ENCODE measurements at regions not wholly inside any gene's neighbourhood (a gene's known extent, or its start where the extent isn't known, plus 50 kb on each side); places are given as distances from the start of the nearest gene placed in this dataset.

GRCh38 chr4:181952478-181952877, 290.7 kb upstream of the TENM3 start:
- no peak overlapping the region for H3K27ac ChIP-seq (ENCODE audit: low read depth, low read length)
- 46 to 64% (median 51%) methylated on average over 7 of the region's 7 CpGs for WGBS, 3 donors

DNA sequence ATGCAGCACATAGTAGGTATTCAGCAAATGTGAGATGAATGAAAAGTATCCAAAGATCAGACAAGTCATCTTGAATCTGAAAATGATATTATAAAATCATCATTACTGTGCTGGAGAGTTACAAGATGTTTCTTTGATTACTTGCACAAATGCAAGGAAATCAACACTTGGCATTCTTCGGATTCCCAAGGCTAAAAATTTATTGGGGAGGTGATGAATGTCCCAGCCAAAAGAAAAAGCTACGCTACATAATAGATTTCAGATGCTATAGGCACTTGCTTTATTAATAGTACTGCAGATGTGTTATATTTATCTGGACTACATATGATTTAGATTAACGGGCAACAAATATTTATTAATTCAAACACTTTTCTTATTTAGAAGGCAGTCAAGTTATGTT, 286.7 kb upstream of the TENM3 start:
- 53 to 66% (median 60%) methylated on average over 3 of the region's 3 CpGs for WGBS, 3 donors
- no peak overlapping the region for H3K27ac ChIP-seq (ENCODE audit: low read depth, low read length)

DNA sequence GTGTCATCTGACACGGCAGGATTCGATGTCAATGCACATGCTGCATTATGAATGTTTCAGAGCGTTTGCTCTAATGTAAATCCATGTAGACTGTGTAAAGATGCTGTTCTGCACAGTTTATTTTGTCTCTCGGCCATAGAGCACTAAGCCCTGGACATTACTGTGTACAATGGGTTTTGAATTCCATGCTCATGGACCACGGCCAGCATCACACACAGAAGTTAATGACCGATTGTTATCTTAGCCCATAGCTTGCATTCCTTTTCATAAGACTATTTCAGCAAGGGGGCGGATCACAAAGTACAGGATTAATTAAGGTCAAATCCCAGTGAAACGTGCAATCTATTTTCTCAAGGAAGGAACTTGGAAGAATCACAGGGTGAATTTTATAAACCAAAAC, 286.1 kb upstream of the TENM3 start:
- no peak overlapping the region for H3K27ac ChIP-seq (ENCODE audit: low read depth, low read length)
- WGBS, 3 donors: 37 to 51% (median 41%) methylated on average over 8 of the region's 8 CpGs

DNA sequence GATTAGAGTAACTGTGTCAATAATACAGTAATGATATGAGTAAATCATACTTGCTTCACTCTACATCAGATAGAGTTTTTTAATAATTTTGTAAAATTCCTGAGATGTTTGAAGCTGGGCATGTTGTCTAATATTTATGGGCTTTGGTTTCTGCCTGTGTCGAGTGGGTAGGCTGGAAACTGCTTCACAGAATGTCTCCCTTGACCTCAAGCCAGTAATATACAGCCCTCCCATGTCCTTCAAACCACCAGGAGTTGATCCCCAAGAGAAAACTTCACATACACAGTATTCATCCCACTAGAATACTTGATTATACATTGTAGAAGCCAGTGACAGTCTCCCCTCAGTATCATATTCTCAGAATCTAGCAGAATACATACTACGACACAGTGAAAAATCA, 284.8 kb upstream of the TENM3 start:
- WGBS, 3 donors: 41 to 61% (median 58%) methylated on average over 2 of the region's 2 CpGs
- H3K27ac ChIP-seq (ENCODE audit: low read depth, low read length): no peak overlapping the region

DNA sequence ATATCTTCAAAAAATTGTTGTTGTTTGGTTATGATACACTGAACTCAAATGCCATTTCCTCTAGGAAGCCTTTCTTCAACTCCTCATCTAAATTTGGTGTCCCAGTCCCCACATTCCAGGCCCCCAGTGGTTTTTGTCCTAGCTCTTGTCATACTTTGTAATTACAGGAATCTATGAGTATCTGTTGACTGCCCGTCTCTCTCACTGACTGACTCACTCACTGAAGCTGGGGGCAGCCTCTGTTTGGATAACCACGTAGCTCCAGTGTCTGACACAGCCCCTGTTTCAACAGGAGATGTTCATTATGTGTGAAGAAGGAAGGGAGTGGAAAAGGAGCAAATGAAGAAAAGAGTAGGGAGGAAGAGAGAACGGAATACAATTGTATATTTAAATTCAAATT, 284.1 kb upstream of the TENM3 start:
- WGBS, 3 donors: 58 to 76% (median 74%) methylated on average over 3 of the region's 3 CpGs
- no peak overlapping the region for H3K27ac ChIP-seq (ENCODE audit: low read depth, low read length)

GRCh38 chr4:181960384-181960783, 282.8 kb upstream of the TENM3 start:
- 79 to 86% (median 84%) methylated on average over 3 of the region's 3 CpGs for WGBS, 3 donors
- H3K27ac ChIP-seq (ENCODE audit: low read depth, low read length): no peak overlapping the region

GRCh38 chr4:181962321-181962720, 280.9 kb upstream of the TENM3 start:
- 46 to 65% (median 58%) methylated on average over 4 of the region's 4 CpGs for WGBS, 3 donors

GRCh38 chr4:181964731-181965130, 278.5 kb upstream of the TENM3 start:
- 62 to 82% (median 80%) methylated on average over 8 of the region's 8 CpGs for WGBS, 3 donors
- H3K27ac ChIP-seq (ENCODE audit: low read depth, low read length): no peak overlapping the region

More at GRCh38 chr4:181962321-181962720, 280.9 kb upstream of the TENM3 start:
- H3K27ac ChIP-seq (ENCODE audit: low read depth, low read length): no peak overlapping the region

DNA sequence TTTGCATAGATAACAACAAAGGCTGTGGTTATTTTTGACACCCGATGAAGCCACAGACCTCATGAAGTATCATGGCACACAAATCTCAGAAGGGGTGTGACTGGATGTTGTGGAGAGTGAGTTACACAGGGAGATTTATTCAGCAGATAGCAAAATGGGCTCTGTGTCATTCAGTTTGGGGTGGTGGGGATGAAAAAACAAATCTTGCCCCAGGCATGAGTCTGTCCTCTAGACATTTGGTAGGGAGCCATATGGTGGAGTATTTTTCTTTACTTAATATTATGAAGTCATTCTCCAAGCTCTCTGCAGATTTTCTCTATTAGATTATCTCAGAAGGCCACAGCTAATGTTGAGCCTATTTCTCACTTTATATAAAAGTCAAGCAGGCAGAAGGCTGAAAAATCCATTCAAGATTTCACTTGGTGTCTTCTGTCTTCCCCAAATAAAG, 277.1 kb upstream of the TENM3 start:
- WGBS, 3 donors: 62 to 77% (median 69%) methylated on average over 1 of the region's 1 CpG
- H3K27ac ChIP-seq (ENCODE audit: low read depth, low read length): no peak overlapping the region

DNA sequence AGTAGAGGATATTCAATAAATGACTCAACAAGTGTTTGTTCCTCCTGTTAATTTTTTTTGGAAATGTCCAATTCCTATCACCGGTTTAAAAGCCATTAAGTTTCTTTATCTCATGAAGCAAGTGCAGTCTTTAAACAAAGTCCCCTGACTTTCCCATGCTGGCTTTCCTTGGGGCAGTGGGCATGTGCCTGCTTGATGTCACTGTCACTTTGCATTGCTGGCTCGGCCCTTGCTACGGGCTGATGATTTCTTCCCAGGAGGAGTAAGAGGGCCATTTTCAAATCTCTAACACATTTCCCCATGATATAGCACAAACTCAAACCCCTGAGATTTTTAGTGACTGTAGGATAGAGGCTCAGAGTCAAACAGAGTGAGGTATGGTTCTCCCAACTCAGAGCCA, 275.8 kb upstream of the TENM3 start:
- H3K27ac ChIP-seq (ENCODE audit: low read depth, low read length): no peak overlapping the region
- 42 to 81% (median 80%) methylated on average over 3 of the region's 3 CpGs for WGBS, 3 donors

GRCh38 chr4:181968371-181968770, 274.8 kb upstream of the TENM3 start:
- 85 to 89% (median 86%) methylated on average over 6 of the region's 6 CpGs for WGBS, 3 donors
- H3K27ac ChIP-seq (ENCODE audit: low read depth, low read length): no peak overlapping the region

- WGBS, 3 donors: 71 to 93% (median 89%) methylated on average over 5 of the region's 5 CpGs
- no peak overlapping the region for H3K27ac ChIP-seq (ENCODE audit: low read depth, low read length)
Observed at GRCh38 chr4:181969151-181969550, 274.1 kb upstream of the TENM3 start.

- WGBS, 3 donors: 54 to 66% (median 56%) methylated on average over 4 of the region's 4 CpGs
- no peak overlapping the region for H3K27ac ChIP-seq (ENCODE audit: low read depth, low read length)
Observed at GRCh38 chr4:181970366-181970765, 272.8 kb upstream of the TENM3 start.

GRCh38 chr4:181971411-181971810, 271.8 kb upstream of the TENM3 start:
- no peak overlapping the region for H3K27ac ChIP-seq (ENCODE audit: low read depth, low read length)
- WGBS, 3 donors: 52 to 82% (median 56%) methylated on average over 4 of the region's 4 CpGs

GRCh38 chr4:181971973-181972372, 271.2 kb upstream of the TENM3 start:
- WGBS, 3 donors: 58 to 76% (median 64%) methylated on average over 3 of the region's 3 CpGs
- no peak overlapping the region for H3K27ac ChIP-seq (ENCODE audit: low read depth, low read length)

GRCh38 chr4:181976764-181977163, 266.4 kb upstream of the TENM3 start:
- 85 to 88% (median 86%) methylated on average over 8 of the region's 8 CpGs for WGBS, 3 donors
- H3K27ac ChIP-seq (ENCODE audit: low read depth, low read length): no peak overlapping the region

- WGBS, 3 donors: 38 to 56% (median 48%) methylated on average over 2 of the region's 2 CpGs
- H3K27ac ChIP-seq (ENCODE audit: low read depth, low read length): no peak overlapping the region
Observed at GRCh38 chr4:181982437-181982836, 260.8 kb upstream of the TENM3 start.

DNA sequence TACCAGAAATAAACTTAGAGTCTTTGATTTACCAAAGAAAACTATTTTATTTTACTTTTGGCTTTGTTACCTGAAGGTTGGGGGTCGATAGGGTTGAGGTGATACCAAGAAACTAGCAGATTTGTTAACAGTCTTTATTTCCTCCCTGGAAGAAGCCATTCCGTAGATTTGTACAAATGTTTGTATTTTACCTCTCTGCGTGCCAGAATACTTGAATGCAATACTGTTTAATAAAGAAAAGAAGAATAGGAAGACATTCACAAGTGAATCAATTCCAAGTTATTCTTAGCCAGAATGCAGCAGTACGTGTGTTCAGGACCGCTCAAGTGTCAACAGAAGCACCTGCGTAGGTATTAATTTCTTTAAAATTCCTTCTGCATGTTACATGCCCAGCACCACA, 260.3 kb upstream of the TENM3 start:
- no peak overlapping the region for H3K27ac ChIP-seq (ENCODE audit: low read depth, low read length)
- WGBS, 3 donors: 41 to 80% (median 74%) methylated on average over 6 of the region's 6 CpGs

GRCh38 chr4:181987392-181987791, 255.8 kb upstream of the TENM3 start:
- 86 to 90% (median 87%) methylated on average over 4 of the region's 4 CpGs for WGBS, 3 donors
- no peak overlapping the region for H3K27ac ChIP-seq (ENCODE audit: low read depth, low read length)

DNA sequence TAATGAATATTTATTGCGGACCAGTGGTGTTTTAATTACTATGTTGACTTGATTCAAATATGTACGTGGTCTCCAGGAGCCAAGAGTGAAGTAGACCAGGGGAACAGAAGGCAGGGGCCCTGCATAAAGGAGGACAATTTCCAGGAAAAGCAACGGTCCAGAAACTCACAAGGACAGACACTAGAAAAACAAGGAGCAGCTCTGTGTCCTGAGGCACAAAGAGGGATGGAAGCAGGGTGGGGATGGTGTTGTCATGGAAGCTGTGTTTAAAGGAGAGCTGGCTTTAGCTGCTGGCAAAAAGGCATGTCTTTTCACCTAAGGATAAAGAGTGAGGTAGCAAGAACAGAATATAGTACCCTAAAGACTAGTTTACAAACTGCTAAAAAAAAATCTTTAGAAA, 254.1 kb upstream of the TENM3 start:
- 55 to 80% (median 75%) methylated on average over 3 of the region's 3 CpGs for WGBS, 3 donors
- H3K27ac ChIP-seq (ENCODE audit: low read depth, low read length): no peak overlapping the region
